ENCODE measurements at regions not wholly inside any gene's neighbourhood (a gene's known extent, or its start where the extent isn't known, plus 50 kb on each side); places are given as distances from the start of the nearest gene placed in this dataset.

GRCh38 chr12:18008642-18009041, 81.4 kb downstream of the RERGL start:
- POLR2A ChIA-PET (ENCODE audit: low non-redundant PET), result no interaction called here
- CTCF ChIA-PET, result no interaction called here
- H3K27ac ChIP-seq, result no peak overlapping the region
- no peak for TF ChIP-seq CTCF (conservative IDR thresholded peaks at IDR 0.05; ENCODE audit: low read depth)
- DNase-seq (ENCODE audit: low spot score), result no peak

- TF ChIP-seq CTCF (conservative IDR thresholded peaks at IDR 0.05; ENCODE audit: low read depth), result no peak
- POLR2A ChIA-PET (ENCODE audit: low non-redundant PET), result no interaction called here
- H3K27ac ChIP-seq, result no peak overlapping the region
- CTCF ChIA-PET, result no interaction called here
- no peak for DNase-seq (ENCODE audit: low spot score)
Observed at GRCh38 chr12:17999174-17999801, 90.7 kb downstream of the RERGL start.

GRCh38 chr12:17992002-17992656, 97.9 kb downstream of the RERGL start:
- peak; percentile 17 for DNase-seq (ENCODE audit: low spot score)
- ChIA-PET POLR2A (ENCODE audit: low non-redundant PET) (no interaction called here), CTCF (interaction anchor here (0.6 to 1.6 kb wide), 9 partner anchors 8 to 1649 kb away, joined by 3 to 8 read pairs (median 3); no protein-coding TSS in a partner anchor)
- H3K27ac ChIP-seq, result no peak overlapping the region
- TF ChIP-seq CTCF (conservative IDR thresholded peaks at IDR 0.05; ENCODE audit: low read depth), result peak; percentile 57

- ChIA-PET POLR2A (ENCODE audit: low non-redundant PET) (no interaction called here), CTCF (interaction anchor here (0.6 kb wide), 1 partner anchor 50 kb away, joined by 3 read pairs; no protein-coding TSS in a partner anchor)
- DNase-seq (ENCODE audit: low spot score), result no peak
- TF ChIP-seq CTCF (conservative IDR thresholded peaks at IDR 0.05; ENCODE audit: low read depth), result no peak
- H3K27ac ChIP-seq, result no peak overlapping the region
Observed at GRCh38 chr12:17982556-17982955, 107.4 kb downstream of the RERGL start.

GRCh38 chr12:17976202-17976601, 113.8 kb downstream of the RERGL start:
- POLR2A ChIA-PET (ENCODE audit: low non-redundant PET), result no interaction called here
- H3K27ac ChIP-seq, result no peak overlapping the region
- CTCF ChIA-PET, result no interaction called here
- no peak for TF ChIP-seq CTCF (conservative IDR thresholded peaks at IDR 0.05; ENCODE audit: low read depth)
- no peak for DNase-seq (ENCODE audit: low spot score)

- no peak overlapping the region for H3K27ac ChIP-seq
- TF ChIP-seq CTCF (conservative IDR thresholded peaks at IDR 0.05; ENCODE audit: low read depth), result no peak
- CTCF ChIA-PET, result interaction anchor here (0.6 kb wide), 1 partner anchor 1727 kb away, joined by 3 read pairs; no protein-coding TSS in a partner anchor
- DNase-seq (ENCODE audit: low spot score), result no peak
- POLR2A ChIA-PET (ENCODE audit: low non-redundant PET), result no interaction called here
Observed at GRCh38 chr12:17975763-17976162, 114.2 kb downstream of the RERGL start.

All from RWPE1 (cell line).